Colonic mucosa (tissue), 4 donors: ENCODE measurements at regions not wholly inside any gene's neighbourhood (a gene's known extent, or its start where the extent isn't known, plus 50 kb on each side); places are given as distances from the start of the nearest gene placed in this dataset.

Experiments used
- DNase-seq: peaks from one replicate; pipeline ENCODE4 v3.0.0-alpha.2; 2020
- H3K27ac ChIP-seq: fragments of 200-600 bp; one replicate; pipeline ENCODE4 v1.8.0; 2021
- H3K27me3 ChIP-seq: fragments of 200-600 bp; one replicate; pipeline ENCODE4 v1.8.0; 2021
- H3K36me3 ChIP-seq: fragments of 200-600 bp; one replicate; pipeline ENCODE4 v1.8.0; 2021
- H3K4me1 ChIP-seq: fragments of 200-600 bp; one replicate; pipeline ENCODE4 v1.8.0; 2021; ENCODE audit warnings: mild to moderate bottlenecking
- H3K4me3 ChIP-seq: fragments of 200-600 bp; one replicate; pipeline ENCODE4 v1.8.0; 2021
- H3K9ac ChIP-seq, 2 donors: one replicate each; pipeline ENCODE4 v1.7.0; 2013; ENCODE audit warnings: control low read depth in 2 of 2, low read depth in 2 of 2, low read length in 2 of 2
- H3K9me3 ChIP-seq: fragments of 200-600 bp; one replicate; pipeline ENCODE4 v1.8.0; 2021
- CTCF ChIP-seq: fragments of 200-600 bp; IDR thresholded peaks from one replicate; pipeline ENCODE4 v1.8.0; 2022; ENCODE audit warnings: antibody characterized with exemption, mild to moderate bottlenecking
- intact Hi-C: fragments of 100-400 bp; cut with DNase I; formaldehyde crosslinking; loops from one replicate; pipeline ENCODE4 v1.14.1; 2022
- donor health status: healthy.
- donor health status: DM: no; HTN: no; CAD: no.
- donor health status: DM: no; HTN: no; CAD: no.

GRCh38 chr2:208819190-208819589 is 412.6 kb downstream of the PTH2R start:
- no peak overlapping the region for H3K27ac ChIP-seq

GRCh38 chr2:208820014-208820688 is 413.6 kb downstream of the PTH2R start:
- no peaks in the 10 kb centered on the region for H3K4me1 ChIP-seq
- no peak overlapping the region for H3K4me3 ChIP-seq
- no peaks in the 10 kb centered on the region for H3K9me3 ChIP-seq
- no peak overlapping the region for H3K27ac ChIP-seq
- no peak for DNase-seq
- H3K27me3 ChIP-seq: no peaks in the 10 kb centered on the region
- no peak for TF ChIP-seq CTCF
- intact Hi-C loops: no loop called here
- H3K9ac ChIP-seq: no peak overlapping the region
- no peaks in the 10 kb centered on the region for H3K36me3 ChIP-seq

More at GRCh38 chr2:208819190-208819589, 412.6 kb downstream of the PTH2R start:
- no peak overlapping the region for H3K9ac ChIP-seq
- no peaks in the 10 kb centered on the region for H3K27me3 ChIP-seq
- no peak for DNase-seq
- intact Hi-C loops: no loop called here
- no peaks in the 10 kb centered on the region for H3K9me3 ChIP-seq
- TF ChIP-seq CTCF: no peak
- H3K4me1 ChIP-seq: no peaks in the 10 kb centered on the region
- no peaks in the 10 kb centered on the region for H3K36me3 ChIP-seq
- no peak overlapping the region for H3K4me3 ChIP-seq

GRCh38 chr2:208827109-208827508 is 420.5 kb downstream of the PTH2R start:
- Histone ChIP-seq H3K36me3 (no peaks in the 10 kb centered on the region), H3K4me3 (no peak overlapping the region), H3K27ac (no peak overlapping the region), H3K9me3 (no peaks in the 10 kb centered on the region), H3K4me1 (peaks cover 6% of the 10 kb centered on the region), H3K27me3 (no peaks in the 10 kb centered on the region), H3K9ac (no peak overlapping the region)
- TF ChIP-seq CTCF: no peak
- intact Hi-C loops: no loop called here
- no peak for DNase-seq

- no peak for TF ChIP-seq CTCF
- H3K27ac ChIP-seq: no peak overlapping the region
- no peaks in the 10 kb centered on the region for H3K36me3 ChIP-seq
- H3K9ac ChIP-seq: no peak overlapping the region
- H3K4me1 ChIP-seq: peaks cover 6% of the 10 kb centered on the region
- no peak overlapping the region for H3K4me3 ChIP-seq
- intact Hi-C loops: no loop called here
- H3K27me3 ChIP-seq: no peaks in the 10 kb centered on the region
- no peaks in the 10 kb centered on the region for H3K9me3 ChIP-seq
- DNase-seq: no peak
These were observed 421.1 kb downstream of the PTH2R start for GRCh38 chr2:208827549-208828221.

- no peak for TF ChIP-seq CTCF
- DNase-seq: no peak
- intact Hi-C loops: no loop called here
- H3K9me3 ChIP-seq: no peaks in the 10 kb centered on the region
- no peak overlapping the region for H3K27ac ChIP-seq
- no peak overlapping the region for H3K4me3 ChIP-seq
- H3K36me3 ChIP-seq: no peaks in the 10 kb centered on the region
- H3K9ac ChIP-seq: no peak overlapping the region
- H3K4me1 ChIP-seq: peaks cover 6% of the 10 kb centered on the region
- no peaks in the 10 kb centered on the region for H3K27me3 ChIP-seq
These were observed 423.6 kb downstream of the PTH2R start for GRCh38 chr2:208830203-208830602.
